ENCODE measurements at regions not wholly inside any gene's neighbourhood (a gene's known extent, or its start where the extent isn't known, plus 50 kb on each side); places are given as distances from the start of the nearest gene placed in this dataset.
"Not testable (repeated sequence)": the region's sequence is repeated elsewhere in the genome, so short reads cannot be mapped to it uniquely, and the experiment has no call there.

GRCh38 chr3:15932348-15933300, 134.8 kb upstream of the ANKRD28 start:
- intact Hi-C loops (cut with DNase I) = no loop called here
- no peaks in the 10 kb centered on the region for H3K9me3 ChIP-seq

GRCh38 chr3:15933439-15934139, 135.8 kb upstream of the ANKRD28 start:
- Histone ChIP-seq H3K27ac (no peak overlapping the region), H3K4me1 (no peaks in the 10 kb centered on the region), H3K27me3 (no peaks in the 10 kb centered on the region), H3K9me3 (no peaks in the 10 kb centered on the region), H3K36me3 (no peaks in the 10 kb centered on the region), H3K9ac (ENCODE audit: low read depth in 2 of 2, low read length in 2 of 2) (no peak overlapping the region), H3K4me3 (no peak overlapping the region)
- intact Hi-C loops (cut with DNase I) = no loop called here
- no peak for TF ChIP-seq CTCF (IDR thresholded peaks at IDR 0.05)
- DNase-seq = no peak

More at GRCh38 chr3:15932348-15933300, 134.8 kb upstream of the ANKRD28 start:
- Histone ChIP-seq H3K4me1 (no peaks in the 10 kb centered on the region), H3K4me3 (no peak overlapping the region), H3K9ac (ENCODE audit: low read depth in 2 of 2, low read length in 2 of 2) (no peak overlapping the region), H3K36me3 (no peaks in the 10 kb centered on the region), H3K27me3 (no peaks in the 10 kb centered on the region), H3K27ac (no peak overlapping the region)
- no peak for TF ChIP-seq CTCF (IDR thresholded peaks at IDR 0.05)
- DNase-seq = no peak

- no peak for DNase-seq
- no peaks in the 10 kb centered on the region for H3K27me3 ChIP-seq
- intact Hi-C loops (cut with DNase I) = no loop called here
- no peaks in the 10 kb centered on the region for H3K4me1 ChIP-seq
- H3K9ac ChIP-seq (ENCODE audit: low read depth in 2 of 2, low read length in 2 of 2) = no peak overlapping the region
- no peaks in the 10 kb centered on the region for H3K36me3 ChIP-seq
- H3K27ac ChIP-seq = no peak overlapping the region
- H3K9me3 ChIP-seq = no peaks in the 10 kb centered on the region
- no peak for TF ChIP-seq CTCF (IDR thresholded peaks at IDR 0.05)
- H3K4me3 ChIP-seq = no peak overlapping the region
Observed at GRCh38 chr3:15934389-15935195, 136.8 kb upstream of the ANKRD28 start.

GRCh38 chr3:15936312-15936711, 138.5 kb upstream of the ANKRD28 start:
- no peak for TF ChIP-seq CTCF (IDR thresholded peaks at IDR 0.05)
- no peak overlapping the region for H3K4me3 ChIP-seq
- no peaks in the 10 kb centered on the region for H3K4me1 ChIP-seq
- no peaks in the 10 kb centered on the region for H3K36me3 ChIP-seq
- no peaks in the 10 kb centered on the region for H3K9me3 ChIP-seq
- H3K27ac ChIP-seq = no peak overlapping the region
- intact Hi-C loops (cut with DNase I) = no loop called here
- H3K9ac ChIP-seq (ENCODE audit: low read depth in 2 of 2, low read length in 2 of 2) = no peak overlapping the region
- no peak for DNase-seq
- H3K27me3 ChIP-seq = no peaks in the 10 kb centered on the region

- TF ChIP-seq CTCF (IDR thresholded peaks at IDR 0.05) = no peak
- intact Hi-C loops (cut with DNase I) = no loop called here
- no peak overlapping the region for H3K27ac ChIP-seq
- H3K4me1 ChIP-seq = no peaks in the 10 kb centered on the region
- H3K27me3 ChIP-seq = no peaks in the 10 kb centered on the region
- H3K36me3 ChIP-seq = no peaks in the 10 kb centered on the region
- no peaks in the 10 kb centered on the region for H3K9me3 ChIP-seq
- no peak overlapping the region for H3K9ac ChIP-seq (ENCODE audit: low read depth in 2 of 2, low read length in 2 of 2)
- H3K4me3 ChIP-seq = no peak overlapping the region
- no peak for DNase-seq
Observed at GRCh38 chr3:15940641-15941040, 142.9 kb upstream of the ANKRD28 start.

- H3K27me3 ChIP-seq; H3K36me3 ChIP-seq; intact Hi-C loops (cut with DNase I); H3K9me3 ChIP-seq; H3K4me1 ChIP-seq; H3K4me3 ChIP-seq; H3K9ac ChIP-seq (ENCODE audit: low read depth in 2 of 2, low read length in 2 of 2); DNase-seq; H3K27ac ChIP-seq: not testable (repeated sequence)
Observed at GRCh38 chr3:15941457-15941856, 143.7 kb upstream of the ANKRD28 start.

All from colonic mucosa (tissue), 4 donors.